ENCODE measurements at regions not wholly inside any gene's neighbourhood (a gene's known extent, or its start where the extent isn't known, plus 50 kb on each side); places are given as distances from the start of the nearest gene placed in this dataset.

DNA sequence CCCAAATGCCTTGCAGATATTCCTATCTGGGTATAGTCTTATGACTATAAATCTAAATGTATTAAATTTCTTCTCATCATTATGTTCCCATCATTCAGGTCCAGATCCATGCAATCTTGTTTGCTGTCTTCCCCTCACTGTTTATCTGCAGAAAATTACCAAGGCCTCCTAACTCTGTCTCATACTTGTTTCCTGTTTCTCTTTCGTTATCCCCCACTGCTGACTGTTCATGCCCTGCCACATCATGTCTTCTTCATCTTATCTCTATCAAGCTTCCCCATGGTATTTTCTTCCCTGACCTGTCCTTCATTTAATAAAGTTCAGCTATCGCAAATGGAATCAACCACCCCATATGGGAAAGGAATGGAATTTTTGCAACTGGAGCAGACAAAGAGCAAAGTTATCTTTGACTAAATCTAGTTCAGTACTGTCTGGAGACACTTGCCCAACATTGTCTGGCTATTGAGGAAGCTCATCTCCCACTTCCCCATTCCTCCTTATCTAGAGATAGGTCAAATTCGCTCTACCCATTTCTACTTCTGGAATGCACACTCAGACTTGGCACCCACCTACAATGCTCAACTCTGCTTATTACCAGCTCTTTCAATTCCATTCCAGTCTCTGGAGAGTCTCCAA lies 1358.1 kb downstream of the EFNB2 start:
- no peak for TF ChIP-seq SUZ12 (IDR thresholded peaks at IDR 0.05; ENCODE audit: extremely low read depth, insufficient read depth, insufficient read length)
- TF ChIP-seq YY1 (IDR thresholded peaks at IDR 0.05; ENCODE audit: insufficient read depth, insufficient read length): no peak
